HL-60 (cell line): ENCODE measurements at regions not wholly inside any gene's neighbourhood (a gene's known extent, or its start where the extent isn't known, plus 50 kb on each side); places are given as distances from the start of the nearest gene placed in this dataset.

Source experiments
- DNase-seq, 2 experiments: peaks; one replicate each; pipeline ENCODE4 v3.0.0-alpha.2; 2010 to 2020; ENCODE audit warnings: low read depth in 1 of 2, low spot score in 1 of 2
- H3K27ac ChIP-seq: fragments of 250-450 bp; sonication (Bioruptor Pico); replicated peaks from 2 replicates; pipeline ENCODE4 v1.5.1; 2020; ENCODE audit warnings: mild to moderate bottlenecking, moderate library complexity
- H3K27me3 ChIP-seq: fragments of 250-450 bp; sonication (Bioruptor Pico); 2 replicates; pipeline ENCODE4 v1.5.1; 2021; ENCODE audit warnings: mild to moderate bottlenecking, moderate library complexity; ENCODE audit not compliant: insufficient read depth, poor library complexity, severe bottlenecking
- H3K4me3 ChIP-seq: replicated peaks from 2 replicates; pipeline ENCODE4 v1.5.1; 2011; ENCODE audit warnings: mild to moderate bottlenecking, control low read depth, low read length; ENCODE audit not compliant: insufficient read depth
- GABPA ChIP-seq: IDR thresholded peaks from 2 replicates; pipeline ENCODE4 v1.6.1; 2012; ENCODE audit warnings: low read depth
- POLR2AphosphoS5 ChIP-seq: IDR thresholded peaks from 2 replicates; pipeline ENCODE4 v1.6.1; 2012; ENCODE audit warnings: low read depth
- SPI1 ChIP-seq: IDR thresholded peaks from 2 replicates; pipeline ENCODE4 v1.6.1; 2012; ENCODE audit warnings: low read depth, mild to moderate bottlenecking, borderline replicate concordance
- TF ChIP-seq, protein P1 (sequence below): IDR thresholded peaks from 2 replicates; pipeline ENCODE4 v1.6.1; 2012; ENCODE audit warnings: low read depth; ENCODE audit not compliant: insufficient replicate concordance
- TF ChIP-seq, protein P2 (sequence below): IDR thresholded peaks from one replicate; pipeline ENCODE4 v1.5.1; 2011; ENCODE audit warnings: low read length, control low read depth, inconsistent platforms; ENCODE audit not compliant: insufficient read depth

DNA sequence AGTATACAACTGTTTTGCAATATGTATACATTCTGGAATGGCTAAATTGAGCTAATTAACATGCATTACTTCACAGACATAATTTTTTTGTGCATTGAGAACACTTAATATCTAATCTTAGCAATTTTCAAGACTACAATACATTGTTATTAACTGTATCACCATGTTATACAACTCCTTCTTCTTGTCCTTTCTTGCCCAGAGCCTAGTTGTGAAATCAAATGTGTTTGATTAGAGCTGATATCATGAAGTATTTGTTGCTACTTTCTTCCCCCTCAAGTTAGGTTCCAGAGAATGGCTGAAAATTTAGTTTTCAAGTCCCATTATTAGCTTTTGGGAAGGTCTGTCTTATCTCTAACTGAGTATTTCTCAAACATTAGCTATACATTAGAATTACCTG is 607.8 kb downstream of the PSAT1 start:
- no peak overlapping the region for H3K4me3 ChIP-seq
- TF ChIP-seq, protein P1, sequence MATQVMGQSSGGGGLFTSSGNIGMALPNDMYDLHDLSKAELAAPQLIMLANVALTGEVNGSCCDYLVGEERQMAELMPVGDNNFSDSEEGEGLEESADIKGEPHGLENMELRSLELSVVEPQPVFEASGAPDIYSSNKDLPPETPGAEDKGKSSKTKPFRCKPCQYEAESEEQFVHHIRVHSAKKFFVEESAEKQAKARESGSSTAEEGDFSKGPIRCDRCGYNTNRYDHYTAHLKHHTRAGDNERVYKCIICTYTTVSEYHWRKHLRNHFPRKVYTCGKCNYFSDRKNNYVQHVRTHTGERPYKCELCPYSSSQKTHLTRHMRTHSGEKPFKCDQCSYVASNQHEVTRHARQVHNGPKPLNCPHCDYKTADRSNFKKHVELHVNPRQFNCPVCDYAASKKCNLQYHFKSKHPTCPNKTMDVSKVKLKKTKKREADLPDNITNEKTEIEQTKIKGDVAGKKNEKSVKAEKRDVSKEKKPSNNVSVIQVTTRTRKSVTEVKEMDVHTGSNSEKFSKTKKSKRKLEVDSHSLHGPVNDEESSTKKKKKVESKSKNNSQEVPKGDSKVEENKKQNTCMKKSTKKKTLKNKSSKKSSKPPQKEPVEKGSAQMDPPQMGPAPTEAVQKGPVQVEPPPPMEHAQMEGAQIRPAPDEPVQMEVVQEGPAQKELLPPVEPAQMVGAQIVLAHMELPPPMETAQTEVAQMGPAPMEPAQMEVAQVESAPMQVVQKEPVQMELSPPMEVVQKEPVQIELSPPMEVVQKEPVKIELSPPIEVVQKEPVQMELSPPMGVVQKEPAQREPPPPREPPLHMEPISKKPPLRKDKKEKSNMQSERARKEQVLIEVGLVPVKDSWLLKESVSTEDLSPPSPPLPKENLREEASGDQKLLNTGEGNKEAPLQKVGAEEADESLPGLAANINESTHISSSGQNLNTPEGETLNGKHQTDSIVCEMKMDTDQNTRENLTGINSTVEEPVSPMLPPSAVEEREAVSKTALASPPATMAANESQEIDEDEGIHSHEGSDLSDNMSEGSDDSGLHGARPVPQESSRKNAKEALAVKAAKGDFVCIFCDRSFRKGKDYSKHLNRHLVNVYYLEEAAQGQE, result no peak
- no peak for TF ChIP-seq POLR2AphosphoS5
- TF ChIP-seq SPI1, result no peak
- no peak for TF ChIP-seq GABPA
- TF ChIP-seq, protein P2, sequence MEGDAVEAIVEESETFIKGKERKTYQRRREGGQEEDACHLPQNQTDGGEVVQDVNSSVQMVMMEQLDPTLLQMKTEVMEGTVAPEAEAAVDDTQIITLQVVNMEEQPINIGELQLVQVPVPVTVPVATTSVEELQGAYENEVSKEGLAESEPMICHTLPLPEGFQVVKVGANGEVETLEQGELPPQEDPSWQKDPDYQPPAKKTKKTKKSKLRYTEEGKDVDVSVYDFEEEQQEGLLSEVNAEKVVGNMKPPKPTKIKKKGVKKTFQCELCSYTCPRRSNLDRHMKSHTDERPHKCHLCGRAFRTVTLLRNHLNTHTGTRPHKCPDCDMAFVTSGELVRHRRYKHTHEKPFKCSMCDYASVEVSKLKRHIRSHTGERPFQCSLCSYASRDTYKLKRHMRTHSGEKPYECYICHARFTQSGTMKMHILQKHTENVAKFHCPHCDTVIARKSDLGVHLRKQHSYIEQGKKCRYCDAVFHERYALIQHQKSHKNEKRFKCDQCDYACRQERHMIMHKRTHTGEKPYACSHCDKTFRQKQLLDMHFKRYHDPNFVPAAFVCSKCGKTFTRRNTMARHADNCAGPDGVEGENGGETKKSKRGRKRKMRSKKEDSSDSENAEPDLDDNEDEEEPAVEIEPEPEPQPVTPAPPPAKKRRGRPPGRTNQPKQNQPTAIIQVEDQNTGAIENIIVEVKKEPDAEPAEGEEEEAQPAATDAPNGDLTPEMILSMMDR, result no peak
- no peak overlapping the region for H3K27ac ChIP-seq
- no peak for DNase-seq
- H3K27me3 ChIP-seq, result no peaks in the 10 kb centered on the region

DNA sequence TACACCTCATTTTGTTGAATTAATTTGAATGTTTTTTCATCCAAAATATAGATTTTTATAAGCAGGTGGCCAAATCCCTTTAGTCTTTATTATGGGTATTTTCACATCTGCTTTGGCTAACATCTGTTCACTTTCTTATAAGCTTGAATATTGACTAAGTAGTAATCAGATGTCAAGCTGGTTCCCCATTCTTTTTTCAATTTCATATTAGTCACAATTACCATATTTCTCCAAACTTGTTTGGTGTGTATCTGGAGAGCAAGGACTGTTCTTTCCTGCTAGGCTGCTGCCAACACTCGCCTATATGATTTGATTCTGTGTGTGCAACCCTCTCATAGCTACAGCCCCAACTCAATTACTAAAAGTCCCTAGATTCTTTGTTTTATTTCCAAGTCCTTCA is 608.5 kb downstream of the PSAT1 start:
- TF ChIP-seq GABPA (no peak), SPI1 (no peak), POLR2AphosphoS5 (no peak)
- TF ChIP-seq, protein P2, result no peak
- TF ChIP-seq, protein P1, result no peak
- DNase-seq, result no peak
- Histone ChIP-seq H3K27ac (no peak overlapping the region), H3K27me3 (no peaks in the 10 kb centered on the region), H3K4me3 (no peak overlapping the region)

DNA sequence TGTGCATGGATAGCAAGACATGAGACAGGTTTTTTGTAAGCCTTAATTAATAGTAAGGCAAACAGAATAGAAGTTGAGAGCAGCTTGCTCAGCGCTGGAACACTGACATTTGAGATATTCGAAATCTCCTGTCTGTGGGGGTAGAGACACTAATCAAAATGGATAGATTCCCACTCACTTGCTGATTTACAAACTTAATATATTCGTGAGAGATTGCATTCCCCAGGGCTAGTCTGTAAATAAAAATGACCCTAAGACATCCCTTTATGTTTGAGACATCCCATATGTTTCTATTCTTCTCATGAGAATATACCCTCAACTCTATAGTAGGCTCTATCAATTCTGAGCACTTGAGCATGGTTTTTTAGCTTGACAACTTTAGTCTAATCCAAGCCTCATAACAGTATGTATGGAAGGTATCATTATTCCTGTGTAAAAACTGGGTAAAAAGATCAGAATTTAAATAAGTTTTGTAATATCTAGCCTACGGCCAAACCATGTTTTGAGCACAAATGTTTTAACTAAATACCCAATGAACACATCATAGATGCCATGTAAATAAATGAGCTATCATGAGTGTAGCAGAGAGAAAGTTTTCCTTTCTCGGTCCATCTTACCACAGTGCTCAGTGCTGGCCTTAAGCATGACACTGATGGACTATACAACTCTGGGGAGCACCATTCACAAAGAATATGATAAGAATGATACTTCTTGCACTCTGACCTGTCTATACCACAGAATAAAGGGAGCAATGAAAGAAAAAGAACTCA is 609.2 kb downstream of the PSAT1 start:
- no peak for DNase-seq
- no peak overlapping the region for H3K4me3 ChIP-seq
- H3K27me3 ChIP-seq, result no peaks in the 10 kb centered on the region
- no peak for TF ChIP-seq SPI1
- TF ChIP-seq POLR2AphosphoS5, result no peak
- TF ChIP-seq, protein P2, result no peak
- TF ChIP-seq, protein P1, result no peak
- TF ChIP-seq GABPA, result no peak
- no peak overlapping the region for H3K27ac ChIP-seq
